ENCODE measurements at regions not wholly inside any gene's neighbourhood (a gene's known extent, or its start where the extent isn't known, plus 50 kb on each side); places are given as distances from the start of the nearest gene placed in this dataset.

GRCh38 chr12:24197532-24197931 lies 248.1 kb upstream of the SOX5 start:
- TF ChIP-seq POLR2A (IDR thresholded peaks at IDR 0.05) = no peak
- TF ChIP-seq CTCF (IDR thresholded peaks at IDR 0.05 in 8 of 11, conservative IDR thresholded peaks at IDR 0.05 in 3 of 11) = no peak

All from spleen (tissue), 7 donors.